Activated CD4-positive, alpha-beta memory T cell treated with anti-CD3 and anti-CD28 coated beads, Interleukin-2, amount 10 ng/mL, durations not matched to agents 7 days and 5 days (primary cell): ENCODE measurements at regions not wholly inside any gene's neighbourhood (a gene's known extent, or its start where the extent isn't known, plus 50 kb on each side); places are given as distances from the start of the nearest gene placed in this dataset.

ENCODE experiments used
- CTCF ChIA-PET: fragments of 350-600 bp; sonication (Branson Sonifier 250); formaldehyde crosslinking; loops from one replicate; lab custom pipeline; 2021; ENCODE audit warnings: antibody characterized with exemption, inconsistent platforms; lab: Charles Lee
- POLR2A ChIA-PET: fragments of 350-600 bp; sonication (Branson Sonifier 250); formaldehyde crosslinking; loops from one replicate; lab custom pipeline; 2021; ENCODE audit warnings: antibody characterized with exemption; lab: Charles Lee
- DNase-seq: peaks from one replicate; pipeline ENCODE4 v3.0.0-alpha.2; 2020
- H3K27ac Mint-ChIP-seq: one replicate; pipeline ENCODE4 v1.8.0; 2021; ENCODE audit warnings: mild to moderate bottlenecking, mixed read lengths
- H3K27me3 Mint-ChIP-seq: one replicate; pipeline ENCODE4 v1.8.0; 2021; ENCODE audit warnings: mixed read lengths
- H3K36me3 Mint-ChIP-seq: one replicate; pipeline ENCODE4 v1.8.0; 2021; ENCODE audit warnings: low read depth, mixed read lengths
- H3K4me1 Mint-ChIP-seq: one replicate; pipeline ENCODE4 v1.8.0; 2021; ENCODE audit warnings: mixed read lengths
- H3K4me3 Mint-ChIP-seq: one replicate; pipeline ENCODE4 v1.8.0; 2021; ENCODE audit warnings: mild to moderate bottlenecking, mixed read lengths
- H3K9me3 Mint-ChIP-seq: one replicate; pipeline ENCODE4 v1.8.0; 2021; ENCODE audit warnings: mixed read lengths

- H3K4me1 Mint-ChIP-seq, result no peaks in the 10 kb centered on the region
- DNase-seq, result no peak
- no peaks in the 10 kb centered on the region for H3K36me3 Mint-ChIP-seq
- peaks cover 7% of the 10 kb centered on the region for H3K9me3 Mint-ChIP-seq
- peaks cover 18% of the 10 kb centered on the region for H3K27me3 Mint-ChIP-seq
- ChIA-PET CTCF (no interaction called here), POLR2A (no interaction called here)
- H3K4me3 Mint-ChIP-seq, result no peak overlapping the region
- H3K27ac Mint-ChIP-seq, result no peak overlapping the region
These were observed 371.2 kb upstream of the THBS1 start for GRCh38 chr15:39209548-39210211.

- CTCF ChIA-PET, result no interaction called here
- peaks cover 21% of the 10 kb centered on the region for H3K27me3 Mint-ChIP-seq
- H3K9me3 Mint-ChIP-seq, result peaks cover 7% of the 10 kb centered on the region
- H3K4me3 Mint-ChIP-seq, result no peak overlapping the region
- DNase-seq, result no peak
- H3K27ac Mint-ChIP-seq, result no peak overlapping the region
- H3K4me1 Mint-ChIP-seq, result no peaks in the 10 kb centered on the region
- POLR2A ChIA-PET, result no interaction called here
- no peaks in the 10 kb centered on the region for H3K36me3 Mint-ChIP-seq
These were observed 369.5 kb upstream of the THBS1 start for GRCh38 chr15:39211108-39211979.

- H3K36me3 Mint-ChIP-seq, result no peaks in the 10 kb centered on the region
- no peak overlapping the region for H3K4me3 Mint-ChIP-seq
- peaks cover 33% of the 10 kb centered on the region for H3K27me3 Mint-ChIP-seq
- ChIA-PET POLR2A (no interaction called here), CTCF (no interaction called here)
- H3K4me1 Mint-ChIP-seq, result no peaks in the 10 kb centered on the region
- DNase-seq, result no peak
- H3K27ac Mint-ChIP-seq, result no peak overlapping the region
- peaks cover 7% of the 10 kb centered on the region for H3K9me3 Mint-ChIP-seq
These were observed 367.5 kb upstream of the THBS1 start for GRCh38 chr15:39213385-39213840.

- ChIA-PET CTCF (no interaction called here), POLR2A (no interaction called here)
- Mint-ChIP-seq H3K9me3 (peaks cover 7% of the 10 kb centered on the region), H3K4me1 (no peaks in the 10 kb centered on the region), H3K27ac (no peak overlapping the region), H3K36me3 (no peaks in the 10 kb centered on the region), H3K4me3 (no peak overlapping the region), H3K27me3 (peaks cover 40% of the 10 kb centered on the region)
- DNase-seq, result no peak
These were observed 365.9 kb upstream of the THBS1 start for GRCh38 chr15:39215015-39215414.

DNA sequence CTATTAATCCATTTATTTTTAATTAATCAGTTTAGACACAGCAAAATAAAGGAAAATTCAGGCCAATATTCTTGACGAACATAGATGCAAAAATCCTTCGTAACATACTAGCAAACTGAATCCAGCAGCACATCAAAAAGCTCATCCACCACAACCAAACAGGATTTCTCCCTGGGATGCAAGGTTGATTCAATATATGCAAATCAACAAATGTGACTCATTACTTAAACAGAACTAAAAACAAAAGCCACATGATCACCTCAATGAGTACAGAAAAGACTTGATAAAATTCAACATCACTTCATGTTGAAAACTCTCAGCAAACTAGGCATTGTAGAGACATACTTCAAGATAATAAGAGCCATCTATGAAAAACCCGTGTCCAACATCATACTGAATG lies 364.1 kb upstream of the THBS1 start:
- Mint-ChIP-seq H3K4me3 (no peak overlapping the region), H3K9me3 (peaks cover 4% of the 10 kb centered on the region), H3K36me3 (no peaks in the 10 kb centered on the region), H3K4me1 (no peaks in the 10 kb centered on the region), H3K27ac (no peak overlapping the region), H3K27me3 (peaks cover 35% of the 10 kb centered on the region)
- ChIA-PET POLR2A (no interaction called here), CTCF (no interaction called here)
- DNase-seq, result no peak

- CTCF ChIA-PET, result no interaction called here
- Mint-ChIP-seq H3K4me3 (no peak overlapping the region), H3K27me3 (peaks cover 31% of the 10 kb centered on the region), H3K36me3 (no peaks in the 10 kb centered on the region), H3K9me3 (no peaks in the 10 kb centered on the region), H3K27ac (no peak overlapping the region), H3K4me1 (no peaks in the 10 kb centered on the region)
- POLR2A ChIA-PET, result no interaction called here
- DNase-seq, result no peak
These were observed 361.3 kb upstream of the THBS1 start for GRCh38 chr15:39219608-39220007.

- H3K4me1 Mint-ChIP-seq, result no peaks in the 10 kb centered on the region
- H3K4me3 Mint-ChIP-seq, result no peak overlapping the region
- no peak overlapping the region for H3K27ac Mint-ChIP-seq
- CTCF ChIA-PET, result no interaction called here
- POLR2A ChIA-PET, result no interaction called here
- H3K9me3 Mint-ChIP-seq, result no peaks in the 10 kb centered on the region
- no peaks in the 10 kb centered on the region for H3K36me3 Mint-ChIP-seq
- no peak for DNase-seq
- H3K27me3 Mint-ChIP-seq, result peaks cover 4% of the 10 kb centered on the region
These were observed 354.5 kb upstream of the THBS1 start for GRCh38 chr15:39226169-39226937.

DNA sequence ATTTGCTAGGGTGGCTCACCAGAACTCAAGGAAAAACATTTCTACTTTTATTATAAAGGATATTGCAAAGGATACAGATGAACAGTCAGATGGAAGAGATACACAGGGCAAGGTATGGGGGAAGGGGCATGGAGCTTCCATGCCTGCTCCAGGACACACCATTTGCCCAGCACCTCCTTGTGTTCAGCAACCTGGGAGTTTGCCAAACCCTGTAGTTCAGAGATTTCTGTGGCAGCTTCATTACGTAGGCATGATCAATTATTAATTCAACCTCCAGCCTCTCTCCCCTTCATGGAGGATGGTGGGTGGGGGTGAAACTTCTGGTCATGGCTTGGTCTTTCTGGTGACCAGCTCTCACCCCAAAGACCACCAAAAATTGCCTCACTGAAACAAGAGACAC lies 353.9 kb upstream of the THBS1 start:
- ChIA-PET CTCF (no interaction called here), POLR2A (no interaction called here)
- H3K27ac Mint-ChIP-seq, result no peak overlapping the region

DNA sequence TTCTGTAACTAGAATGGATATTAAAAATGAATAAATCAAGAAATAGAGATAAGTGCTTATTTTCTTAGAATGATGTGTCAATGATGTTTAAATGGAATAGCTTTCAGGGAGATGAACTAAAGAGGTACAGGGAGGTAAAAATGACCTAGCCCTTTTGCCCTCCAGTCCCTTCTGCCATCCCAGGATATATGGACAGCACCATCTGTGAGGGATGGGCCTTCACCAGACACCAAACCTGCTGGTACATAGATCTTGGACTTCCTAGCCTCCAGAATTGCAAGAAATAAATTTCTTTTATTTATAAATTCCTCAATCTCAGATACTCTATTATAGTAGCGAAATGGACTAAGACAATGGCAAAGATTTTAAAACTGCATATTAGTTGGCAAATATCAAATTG lies 352.0 kb upstream of the THBS1 start:
- Mint-ChIP-seq H3K27ac (no peak overlapping the region), H3K4me3 (no peak overlapping the region), H3K4me1 (no peaks in the 10 kb centered on the region), H3K36me3 (no peaks in the 10 kb centered on the region), H3K9me3 (no peaks in the 10 kb centered on the region), H3K27me3 (peaks cover 2% of the 10 kb centered on the region)
- ChIA-PET CTCF (no interaction called here), POLR2A (no interaction called here)
- DNase-seq, result no peak

More for the DNA sequence above, 353.9 kb upstream of the THBS1 start:
- Mint-ChIP-seq H3K4me1 (no peaks in the 10 kb centered on the region), H3K9me3 (no peaks in the 10 kb centered on the region), H3K4me3 (no peak overlapping the region), H3K27me3 (peaks cover 2% of the 10 kb centered on the region), H3K36me3 (no peaks in the 10 kb centered on the region)
- DNase-seq, result no peak

- no peak overlapping the region for H3K27ac Mint-ChIP-seq
- no peak overlapping the region for H3K4me3 Mint-ChIP-seq
- H3K9me3 Mint-ChIP-seq, result no peaks in the 10 kb centered on the region
- no peak for DNase-seq
- ChIA-PET CTCF (no interaction called here), POLR2A (no interaction called here)
- no peaks in the 10 kb centered on the region for H3K4me1 Mint-ChIP-seq
- H3K27me3 Mint-ChIP-seq, result peaks cover 5% of the 10 kb centered on the region
- H3K36me3 Mint-ChIP-seq, result no peaks in the 10 kb centered on the region
These were observed 350.5 kb upstream of the THBS1 start for GRCh38 chr15:39230205-39230907.

DNA sequence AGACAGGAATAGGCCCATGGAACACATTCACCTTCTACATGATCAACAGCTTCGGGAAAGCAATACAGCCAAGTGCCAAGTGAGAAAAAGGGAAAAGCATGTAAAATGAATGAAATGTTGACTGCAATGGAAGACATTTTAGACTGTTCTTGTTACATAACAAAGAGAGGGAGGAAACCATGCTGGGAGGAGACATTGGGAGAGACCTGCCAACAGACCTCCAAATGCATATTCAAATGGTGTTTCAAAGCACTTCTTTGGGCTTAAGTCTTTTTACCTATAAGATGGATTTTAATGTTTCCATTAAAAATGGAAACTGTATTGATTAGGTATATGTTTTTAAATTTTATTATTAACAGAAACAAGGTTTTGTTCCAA lies 350.0 kb upstream of the THBS1 start:
- CTCF ChIA-PET, result no interaction called here
- no peak for DNase-seq
- no peak overlapping the region for H3K27ac Mint-ChIP-seq
- H3K9me3 Mint-ChIP-seq, result no peaks in the 10 kb centered on the region
- no peak overlapping the region for H3K4me3 Mint-ChIP-seq
- POLR2A ChIA-PET, result no interaction called here
- H3K36me3 Mint-ChIP-seq, result no peaks in the 10 kb centered on the region
- peaks cover 5% of the 10 kb centered on the region for H3K27me3 Mint-ChIP-seq
- no peaks in the 10 kb centered on the region for H3K4me1 Mint-ChIP-seq

- Mint-ChIP-seq H3K9me3 (no peaks in the 10 kb centered on the region), H3K4me3 (no peak overlapping the region), H3K4me1 (no peaks in the 10 kb centered on the region), H3K36me3 (no peaks in the 10 kb centered on the region), H3K27ac (no peak overlapping the region), H3K27me3 (peaks cover 5% of the 10 kb centered on the region)
- CTCF ChIA-PET, result no interaction called here
- POLR2A ChIA-PET, result no interaction called here
- no peak for DNase-seq
These were observed 348.4 kb upstream of the THBS1 start for GRCh38 chr15:39232512-39232911.
